Loucy (cell line): ENCODE measurements at regions not wholly inside any gene's neighbourhood (a gene's known extent, or its start where the extent isn't known, plus 50 kb on each side); places are given as distances from the start of the nearest gene placed in this dataset.

Experiments used
- EZH2phosphoT487 ChIP-seq: fragments of 200-600 bp; IDR thresholded peaks from 2 replicates; pipeline ENCODE4 v1.6.1; 2018; ENCODE audit warnings: antibody characterized with exemption, mild to moderate bottlenecking, moderate library complexity, borderline replicate concordance
- TF ChIP-seq, protein P1 (sequence below): fragments of 200-600 bp; sonication (generic); conservative IDR thresholded peaks from 2 replicates; pipeline ENCODE4 v1.5.1; 2014; ENCODE audit warnings: mild to moderate bottlenecking, antibody characterized with exemption, low read length

- TF ChIP-seq, protein P1, sequence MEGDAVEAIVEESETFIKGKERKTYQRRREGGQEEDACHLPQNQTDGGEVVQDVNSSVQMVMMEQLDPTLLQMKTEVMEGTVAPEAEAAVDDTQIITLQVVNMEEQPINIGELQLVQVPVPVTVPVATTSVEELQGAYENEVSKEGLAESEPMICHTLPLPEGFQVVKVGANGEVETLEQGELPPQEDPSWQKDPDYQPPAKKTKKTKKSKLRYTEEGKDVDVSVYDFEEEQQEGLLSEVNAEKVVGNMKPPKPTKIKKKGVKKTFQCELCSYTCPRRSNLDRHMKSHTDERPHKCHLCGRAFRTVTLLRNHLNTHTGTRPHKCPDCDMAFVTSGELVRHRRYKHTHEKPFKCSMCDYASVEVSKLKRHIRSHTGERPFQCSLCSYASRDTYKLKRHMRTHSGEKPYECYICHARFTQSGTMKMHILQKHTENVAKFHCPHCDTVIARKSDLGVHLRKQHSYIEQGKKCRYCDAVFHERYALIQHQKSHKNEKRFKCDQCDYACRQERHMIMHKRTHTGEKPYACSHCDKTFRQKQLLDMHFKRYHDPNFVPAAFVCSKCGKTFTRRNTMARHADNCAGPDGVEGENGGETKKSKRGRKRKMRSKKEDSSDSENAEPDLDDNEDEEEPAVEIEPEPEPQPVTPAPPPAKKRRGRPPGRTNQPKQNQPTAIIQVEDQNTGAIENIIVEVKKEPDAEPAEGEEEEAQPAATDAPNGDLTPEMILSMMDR: no peak
- no peak for TF ChIP-seq EZH2phosphoT487
Measured at GRCh38 chr6:119862719-119863118, 513.2 kb upstream of the MAN1A1 start.
